ENCODE measurements at regions not wholly inside any gene's neighbourhood (a gene's known extent, or its start where the extent isn't known, plus 50 kb on each side); places are given as distances from the start of the nearest gene placed in this dataset.

- no peaks in the 10 kb centered on the region for H3K36me3 ChIP-seq (ENCODE audit: insufficient read depth, low read length)
- no peaks in the 10 kb centered on the region for H3K9me2 ChIP-seq (ENCODE audit: low read depth, low read length)
These were observed 305.4 kb upstream of the SLITRK1 start for GRCh38 chr13:84187626-84188025.

DNA sequence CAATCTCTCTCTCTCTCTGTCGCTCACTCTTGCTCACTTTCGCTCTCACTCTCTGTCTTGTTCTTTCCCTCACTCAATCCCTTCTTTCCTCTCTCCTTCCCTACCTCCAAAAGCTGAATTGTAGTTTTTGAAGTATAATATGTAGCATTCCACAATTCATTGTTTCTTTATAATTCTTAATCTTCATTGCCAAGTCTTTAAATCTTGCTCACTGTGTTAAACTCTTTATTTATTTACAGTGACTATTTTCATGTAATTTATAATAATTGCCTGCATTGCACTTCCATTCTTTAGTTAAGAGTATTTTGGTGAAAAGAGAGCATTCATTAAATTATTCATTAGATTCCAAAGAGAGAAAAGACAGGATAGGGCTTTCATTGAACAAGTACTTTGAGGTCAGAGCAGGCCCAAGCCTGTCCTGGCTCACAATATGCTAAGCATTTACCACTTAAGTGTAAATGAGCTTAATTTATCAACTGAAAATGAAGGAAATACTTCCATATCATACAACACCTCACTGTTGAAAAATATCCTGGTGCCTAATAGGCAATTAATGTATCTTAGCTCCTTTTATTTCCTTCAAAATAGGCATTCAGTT lies 257.4 kb upstream of the SLITRK1 start:
- no peaks in the 10 kb centered on the region for H3K9me2 ChIP-seq (ENCODE audit: low read depth, low read length)
- no peaks in the 10 kb centered on the region for H4K20me1 ChIP-seq (ENCODE audit: insufficient read depth, low read length)
- H3K27ac ChIP-seq (ENCODE audit: low read depth, low read length, poor library complexity, severe bottlenecking), result no peak overlapping the region
- H2AFZ ChIP-seq (ENCODE audit: low read length), result no peak overlapping the region
- no peaks in the 10 kb centered on the region for H3K36me3 ChIP-seq (ENCODE audit: insufficient read depth, low read length)
- no peaks in the 10 kb centered on the region for H3F3A ChIP-seq (ENCODE audit: insufficient read depth, low read length)
- H3K4me3 ChIP-seq (ENCODE audit: low read depth, low read length, poor library complexity, severe bottlenecking), result no peak overlapping the region
- no peaks in the 10 kb centered on the region for H3K9me3 ChIP-seq (ENCODE audit: low read length)
- no peak for TF ChIP-seq CTCF (IDR thresholded peaks at IDR 0.05; ENCODE audit: low read length)
- no peak for TF ChIP-seq EZH2 (IDR thresholded peaks at IDR 0.05; ENCODE audit: borderline replicate concordance, low read length)
- no peak overlapping the region for H3K4me2 ChIP-seq (ENCODE audit: low read length)
- no peak overlapping the region for H3K9ac ChIP-seq (ENCODE audit: low read length)
- H3K4me1 ChIP-seq (ENCODE audit: insufficient read depth, low read length, severe bottlenecking), result no peaks in the 10 kb centered on the region
- H3K27me3 ChIP-seq (ENCODE audit: insufficient read depth, low read length), result no peaks in the 10 kb centered on the region
- H3K79me2 ChIP-seq (ENCODE audit: insufficient read depth, low read length), result no peaks in the 10 kb centered on the region

More at GRCh38 chr13:84187626-84188025, 305.4 kb upstream of the SLITRK1 start:
- no peaks in the 10 kb centered on the region for H3K4me1 ChIP-seq (ENCODE audit: insufficient read depth, low read length, severe bottlenecking)
- no peak overlapping the region for H3K4me3 ChIP-seq (ENCODE audit: low read depth, low read length, poor library complexity, severe bottlenecking)
- H3K27ac ChIP-seq (ENCODE audit: low read depth, low read length, poor library complexity, severe bottlenecking), result no peak overlapping the region
- no peaks in the 10 kb centered on the region for H3K27me3 ChIP-seq (ENCODE audit: insufficient read depth, low read length)
- no peaks in the 10 kb centered on the region for H3K79me2 ChIP-seq (ENCODE audit: insufficient read depth, low read length)
- no peak overlapping the region for H3K9ac ChIP-seq (ENCODE audit: low read length)
- H2AFZ ChIP-seq (ENCODE audit: low read length), result no peak overlapping the region
- H4K20me1 ChIP-seq (ENCODE audit: insufficient read depth, low read length), result no peaks in the 10 kb centered on the region
- H3F3A ChIP-seq (ENCODE audit: insufficient read depth, low read length), result no peaks in the 10 kb centered on the region
- H3K4me2 ChIP-seq (ENCODE audit: low read length), result no peak overlapping the region
- no peaks in the 10 kb centered on the region for H3K9me3 ChIP-seq (ENCODE audit: low read length)
- no peak for TF ChIP-seq CTCF (IDR thresholded peaks at IDR 0.05; ENCODE audit: low read length)
- TF ChIP-seq EZH2 (IDR thresholded peaks at IDR 0.05; ENCODE audit: borderline replicate concordance, low read length), result no peak

DNA sequence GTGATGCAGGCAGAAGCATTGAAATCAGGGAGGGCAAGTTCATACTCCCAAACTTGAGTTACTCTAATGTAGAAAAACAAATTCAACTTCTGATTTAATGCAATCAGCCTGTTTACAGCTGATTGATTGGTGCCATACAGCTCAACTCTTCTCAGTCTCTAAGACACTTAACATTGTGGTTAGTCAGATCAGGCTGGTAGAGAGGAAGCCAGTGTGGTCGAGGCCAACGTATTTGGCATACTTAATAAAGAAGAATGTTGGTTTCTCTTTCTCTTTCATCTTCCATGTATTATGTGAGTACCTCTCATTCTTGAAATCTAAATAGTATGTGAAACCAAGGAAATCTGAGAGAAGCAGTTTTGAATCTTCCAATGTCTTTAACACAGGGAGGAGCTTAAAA lies 255.0 kb upstream of the SLITRK1 start:
- no peak for TF ChIP-seq EZH2 (IDR thresholded peaks at IDR 0.05; ENCODE audit: borderline replicate concordance, low read length)
- no peak for TF ChIP-seq CTCF (IDR thresholded peaks at IDR 0.05; ENCODE audit: low read length)
- H3K9me2 ChIP-seq (ENCODE audit: low read depth, low read length), result no peaks in the 10 kb centered on the region
- no peak overlapping the region for H3K4me3 ChIP-seq (ENCODE audit: low read depth, low read length, poor library complexity, severe bottlenecking)
- no peaks in the 10 kb centered on the region for H3K79me2 ChIP-seq (ENCODE audit: insufficient read depth, low read length)
- H2AFZ ChIP-seq (ENCODE audit: low read length), result no peak overlapping the region
- H3K4me1 ChIP-seq (ENCODE audit: insufficient read depth, low read length, severe bottlenecking), result no peaks in the 10 kb centered on the region
- no peak overlapping the region for H3K27ac ChIP-seq (ENCODE audit: low read depth, low read length, poor library complexity, severe bottlenecking)
- no peak overlapping the region for H3K9ac ChIP-seq (ENCODE audit: low read length)
- no peak overlapping the region for H3K4me2 ChIP-seq (ENCODE audit: low read length)
- no peaks in the 10 kb centered on the region for H3K9me3 ChIP-seq (ENCODE audit: low read length)
- H3K27me3 ChIP-seq (ENCODE audit: insufficient read depth, low read length), result no peaks in the 10 kb centered on the region
- no peaks in the 10 kb centered on the region for H3K36me3 ChIP-seq (ENCODE audit: insufficient read depth, low read length)
- no peaks in the 10 kb centered on the region for H4K20me1 ChIP-seq (ENCODE audit: insufficient read depth, low read length)
- H3F3A ChIP-seq (ENCODE audit: insufficient read depth, low read length), result no peaks in the 10 kb centered on the region
